ENCODE measurements at regions not wholly inside any gene's neighbourhood (a gene's known extent, or its start where the extent isn't known, plus 50 kb on each side); places are given as distances from the start of the nearest gene placed in this dataset.

DNA sequence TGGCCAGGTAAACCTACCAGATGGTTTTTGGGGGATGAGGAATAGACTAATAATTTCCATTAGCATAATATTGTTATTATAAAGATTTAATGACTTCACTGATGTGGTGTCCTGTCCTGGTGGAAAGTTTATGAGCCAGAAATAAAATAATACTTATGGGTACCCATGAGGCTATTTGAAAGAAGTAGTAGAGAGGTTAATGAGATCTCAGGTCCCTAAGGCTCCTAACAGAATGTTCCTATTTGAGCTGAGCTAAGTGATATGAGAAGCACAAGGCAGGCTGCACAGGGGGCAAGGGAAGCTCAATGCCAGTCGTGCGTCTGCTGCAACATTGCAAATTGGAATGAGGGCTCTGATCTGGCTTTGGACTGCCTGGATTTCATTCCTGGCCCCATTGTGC is 174.1 kb downstream of the BMP2 start:
- TF ChIP-seq, protein P1, sequence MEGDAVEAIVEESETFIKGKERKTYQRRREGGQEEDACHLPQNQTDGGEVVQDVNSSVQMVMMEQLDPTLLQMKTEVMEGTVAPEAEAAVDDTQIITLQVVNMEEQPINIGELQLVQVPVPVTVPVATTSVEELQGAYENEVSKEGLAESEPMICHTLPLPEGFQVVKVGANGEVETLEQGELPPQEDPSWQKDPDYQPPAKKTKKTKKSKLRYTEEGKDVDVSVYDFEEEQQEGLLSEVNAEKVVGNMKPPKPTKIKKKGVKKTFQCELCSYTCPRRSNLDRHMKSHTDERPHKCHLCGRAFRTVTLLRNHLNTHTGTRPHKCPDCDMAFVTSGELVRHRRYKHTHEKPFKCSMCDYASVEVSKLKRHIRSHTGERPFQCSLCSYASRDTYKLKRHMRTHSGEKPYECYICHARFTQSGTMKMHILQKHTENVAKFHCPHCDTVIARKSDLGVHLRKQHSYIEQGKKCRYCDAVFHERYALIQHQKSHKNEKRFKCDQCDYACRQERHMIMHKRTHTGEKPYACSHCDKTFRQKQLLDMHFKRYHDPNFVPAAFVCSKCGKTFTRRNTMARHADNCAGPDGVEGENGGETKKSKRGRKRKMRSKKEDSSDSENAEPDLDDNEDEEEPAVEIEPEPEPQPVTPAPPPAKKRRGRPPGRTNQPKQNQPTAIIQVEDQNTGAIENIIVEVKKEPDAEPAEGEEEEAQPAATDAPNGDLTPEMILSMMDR (conservative IDR thresholded peaks at IDR 0.05; ENCODE audit: low read depth, low read length): no peak
- TF ChIP-seq RAD21 (IDR thresholded peaks at IDR 0.05; ENCODE audit: low read length): no peak
- no peak for TF ChIP-seq POLR2A (IDR thresholded peaks at IDR 0.05; ENCODE audit: low read depth, low read length)
- TF ChIP-seq NFE2L2 (IDR thresholded peaks at IDR 0.05; ENCODE audit: low read depth, low read length): no peak
